Astrocyte of the cerebellum (primary cell): ENCODE measurements at regions not wholly inside any gene's neighbourhood (a gene's known extent, or its start where the extent isn't known, plus 50 kb on each side); places are given as distances from the start of the nearest gene placed in this dataset.

Experiments used
- DNase-seq: peaks from one replicate; pipeline ENCODE4 v3.0.0-alpha.2; 2011; ENCODE audit warnings: low read depth
- H3K4me3 ChIP-seq: 2 replicates; pipeline ENCODE4 v1.5.1; 2011; ENCODE audit warnings: mild to moderate bottlenecking, low read depth, low read length, moderate library complexity
- in situ Hi-C: cut with HindIII; loops from 2 replicates; pipeline ENCODE4 v1.10.0; 2017; ENCODE audit warnings: low sequenced_read_pairs
- TF ChIP-seq, protein P1 (sequence below): IDR thresholded peaks from 2 replicates; pipeline ENCODE4 v1.5.1; 2012; ENCODE audit warnings: low read length, low read depth, moderate library complexity, mild to moderate bottlenecking; ENCODE audit errors: missing control alignments

DNA sequence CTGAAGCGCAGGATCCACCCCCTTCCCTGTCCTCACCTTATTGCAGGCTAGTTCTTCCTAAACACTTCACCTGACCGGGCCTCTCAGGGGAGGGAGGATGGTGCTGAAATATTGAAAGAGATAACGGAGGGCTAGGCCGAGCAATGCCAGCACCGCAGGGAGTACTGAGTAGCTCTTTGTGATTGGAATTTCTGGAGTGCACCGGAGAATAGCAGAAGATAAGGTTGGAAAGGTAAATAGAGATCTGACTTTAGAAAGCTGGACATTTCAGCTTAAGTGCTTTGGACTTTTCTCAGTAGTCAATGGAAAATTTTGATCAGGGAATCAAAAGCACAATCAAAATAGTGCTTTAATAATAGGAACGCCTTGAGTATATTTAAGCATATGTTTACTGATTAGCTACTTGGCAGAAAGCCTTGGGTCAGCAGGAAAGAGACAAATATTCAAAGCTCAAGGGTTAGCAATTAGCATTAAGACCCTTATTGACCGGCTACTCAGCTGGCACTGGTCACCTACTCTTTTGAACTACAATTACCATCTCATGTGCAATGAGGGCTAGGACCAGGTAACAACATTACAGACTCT is 142.9 kb upstream of the NDUFV2 start:
- DNase-seq: no peak
- in situ Hi-C loops: no loop called here
- TF ChIP-seq, protein P1, sequence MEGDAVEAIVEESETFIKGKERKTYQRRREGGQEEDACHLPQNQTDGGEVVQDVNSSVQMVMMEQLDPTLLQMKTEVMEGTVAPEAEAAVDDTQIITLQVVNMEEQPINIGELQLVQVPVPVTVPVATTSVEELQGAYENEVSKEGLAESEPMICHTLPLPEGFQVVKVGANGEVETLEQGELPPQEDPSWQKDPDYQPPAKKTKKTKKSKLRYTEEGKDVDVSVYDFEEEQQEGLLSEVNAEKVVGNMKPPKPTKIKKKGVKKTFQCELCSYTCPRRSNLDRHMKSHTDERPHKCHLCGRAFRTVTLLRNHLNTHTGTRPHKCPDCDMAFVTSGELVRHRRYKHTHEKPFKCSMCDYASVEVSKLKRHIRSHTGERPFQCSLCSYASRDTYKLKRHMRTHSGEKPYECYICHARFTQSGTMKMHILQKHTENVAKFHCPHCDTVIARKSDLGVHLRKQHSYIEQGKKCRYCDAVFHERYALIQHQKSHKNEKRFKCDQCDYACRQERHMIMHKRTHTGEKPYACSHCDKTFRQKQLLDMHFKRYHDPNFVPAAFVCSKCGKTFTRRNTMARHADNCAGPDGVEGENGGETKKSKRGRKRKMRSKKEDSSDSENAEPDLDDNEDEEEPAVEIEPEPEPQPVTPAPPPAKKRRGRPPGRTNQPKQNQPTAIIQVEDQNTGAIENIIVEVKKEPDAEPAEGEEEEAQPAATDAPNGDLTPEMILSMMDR: no peak
- no peak overlapping the region for H3K4me3 ChIP-seq

DNA sequence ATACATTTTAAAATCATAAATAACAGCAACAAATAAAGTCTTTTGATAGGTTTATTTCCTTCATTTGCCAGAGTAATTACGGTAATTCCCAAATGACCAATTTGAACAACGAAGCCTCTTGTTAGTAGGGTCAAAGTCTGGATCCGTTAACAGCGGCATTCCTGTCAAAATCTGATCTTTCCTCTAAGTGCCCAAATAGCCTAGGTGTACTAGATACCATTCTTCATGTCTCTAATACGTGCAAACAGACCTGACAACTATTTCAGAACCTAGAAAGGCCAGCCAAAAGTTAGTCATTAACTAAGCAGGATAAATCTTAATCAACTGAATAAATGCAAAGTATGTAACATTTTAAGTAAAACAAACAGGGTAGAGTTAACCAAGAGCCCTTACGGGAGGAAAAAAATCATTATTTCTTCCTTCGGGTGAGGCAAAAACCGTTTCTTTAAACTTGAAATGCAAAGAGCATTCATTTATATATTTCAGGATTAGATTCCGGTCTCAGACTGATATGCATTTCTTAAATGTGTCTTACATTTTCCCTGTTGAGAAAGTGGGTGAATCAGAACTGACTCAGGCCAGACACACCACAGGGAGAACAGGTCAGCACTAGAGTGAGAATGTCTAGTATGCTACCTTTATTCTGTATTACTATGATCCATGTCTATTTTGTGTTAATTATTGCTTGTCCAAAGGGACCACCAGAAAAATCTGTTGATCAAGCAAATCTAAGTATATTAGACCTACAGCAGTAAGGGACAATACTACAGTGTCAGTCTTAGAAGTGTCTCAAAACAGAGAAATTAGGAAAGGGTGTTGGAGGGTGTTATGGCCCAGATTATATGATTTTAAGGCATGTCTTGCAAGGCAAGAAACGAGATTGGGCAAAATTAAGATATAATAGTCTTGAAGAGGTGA is 141.5 kb upstream of the NDUFV2 start:
- DNase-seq: no peak
- H3K4me3 ChIP-seq: no peak overlapping the region
- TF ChIP-seq, protein P1: no peak
- in situ Hi-C loops: no loop called here

DNA sequence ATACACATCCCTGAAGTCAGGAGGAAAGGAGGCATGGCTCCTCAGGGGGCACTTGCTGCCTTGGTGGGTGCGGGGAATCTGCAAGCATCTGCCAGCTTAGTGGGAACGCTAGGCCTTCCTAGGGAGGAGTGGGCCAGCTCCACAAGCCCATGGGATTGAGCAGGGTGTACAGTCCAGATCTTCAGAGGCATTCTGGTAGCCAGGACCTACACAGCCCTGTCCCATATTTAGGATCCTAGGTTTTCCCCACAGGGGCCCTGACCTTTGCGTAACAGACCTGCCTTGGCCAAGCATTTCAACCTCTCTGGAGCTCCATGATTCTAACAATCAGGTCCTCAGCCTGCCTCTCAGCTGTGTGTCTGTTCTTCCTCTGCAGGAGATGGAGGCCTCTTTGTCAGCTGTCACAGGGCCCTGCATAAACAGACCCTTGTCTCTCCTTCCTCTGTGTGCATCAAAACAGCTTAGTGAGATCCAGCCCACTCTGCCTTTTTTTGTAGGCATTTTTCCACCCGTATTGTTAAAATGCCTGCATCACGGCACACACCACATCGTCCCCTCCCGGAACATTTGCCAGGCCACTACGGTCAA is 140.2 kb upstream of the NDUFV2 start:
- H3K4me3 ChIP-seq: no peak overlapping the region
- in situ Hi-C loops: no loop called here
- DNase-seq: no peak
- TF ChIP-seq, protein P1: no peak

DNA sequence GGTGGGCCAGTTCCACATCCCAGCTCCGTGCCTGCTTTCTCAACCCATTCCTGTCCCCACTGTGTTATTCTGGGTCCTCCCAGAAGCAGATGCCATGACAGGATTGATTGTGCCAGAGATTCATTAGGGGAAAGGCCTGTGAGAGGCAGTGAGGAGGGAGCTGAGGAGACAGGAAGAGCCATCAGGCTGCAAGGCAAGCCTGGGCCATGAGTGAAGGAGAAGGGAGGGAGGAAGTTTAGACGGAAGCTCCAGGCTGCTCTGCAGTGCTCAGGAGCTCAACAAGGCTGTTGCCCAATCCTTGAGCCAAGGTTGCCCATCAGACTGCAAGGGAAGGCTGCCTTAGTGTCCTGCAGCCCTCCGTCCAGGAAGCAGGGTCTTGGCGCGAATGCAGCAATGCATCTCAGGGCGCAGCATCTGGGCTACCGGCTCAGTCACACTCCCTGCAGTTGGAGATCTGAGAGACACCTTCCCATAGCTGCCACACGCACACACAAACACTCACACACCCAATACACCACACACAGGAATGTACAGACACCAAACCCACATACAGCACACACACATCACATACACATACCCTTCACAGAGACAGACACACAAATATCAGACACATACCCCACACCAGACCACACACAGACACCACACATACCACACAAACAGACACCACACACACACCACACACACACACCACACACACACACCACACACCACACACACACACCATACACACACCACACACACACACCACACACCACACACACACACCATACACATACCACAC is 139.5 kb upstream of the NDUFV2 start:
- TF ChIP-seq, protein P1: no peak
- in situ Hi-C loops: no loop called here
- H3K4me3 ChIP-seq: no peak overlapping the region
- DNase-seq: no peak

DNA sequence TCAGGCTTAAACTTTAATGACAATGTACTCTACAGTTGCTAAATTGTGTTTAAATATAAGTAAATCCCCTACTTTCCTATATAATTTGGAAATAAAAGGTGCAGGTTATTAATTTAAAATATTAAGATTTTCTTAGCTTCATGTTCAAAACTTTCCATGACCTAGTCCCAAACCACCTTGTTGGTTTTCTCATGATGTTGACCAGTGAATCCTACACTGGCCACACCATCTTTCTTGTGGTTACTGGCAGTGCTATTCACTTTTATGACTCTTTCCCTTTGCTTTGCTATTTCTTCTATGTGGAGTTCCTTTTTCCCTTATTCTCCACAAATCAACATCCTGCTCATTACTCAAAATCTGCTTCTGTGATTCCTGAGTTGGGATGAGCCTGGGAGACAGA is 138.6 kb upstream of the NDUFV2 start:
- TF ChIP-seq, protein P1: no peak
- in situ Hi-C loops: no loop called here
- no peak for DNase-seq

DNA sequence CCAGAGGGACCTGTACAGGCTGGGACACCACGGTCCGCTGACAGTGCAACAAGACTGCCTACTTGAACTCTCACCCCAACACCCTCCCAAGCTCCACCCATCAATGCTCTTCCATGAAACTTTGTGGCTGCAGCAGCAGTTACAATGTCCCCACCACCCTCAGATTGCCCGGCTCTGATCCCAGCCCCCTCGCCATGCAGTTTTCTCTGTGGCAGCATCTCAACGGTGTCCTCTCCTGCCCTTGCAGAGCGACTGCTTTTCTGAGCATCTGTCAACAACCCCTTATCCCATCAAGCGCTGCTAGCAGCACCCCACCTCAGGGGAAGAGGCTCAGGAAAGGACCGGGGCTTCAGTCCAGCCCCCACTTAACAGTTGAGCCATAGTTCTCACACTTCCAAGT is 137.1 kb upstream of the NDUFV2 start:
- no peak for DNase-seq
- in situ Hi-C loops: no loop called here
- no peak overlapping the region for H3K4me3 ChIP-seq
- TF ChIP-seq, protein P1: no peak

More for the DNA sequence above, 138.6 kb upstream of the NDUFV2 start:
- no peak overlapping the region for H3K4me3 ChIP-seq
